Endodermal cell (in vitro differentiated cells): ENCODE measurements at regions not wholly inside any gene's neighbourhood (a gene's known extent, or its start where the extent isn't known, plus 50 kb on each side); places are given as distances from the start of the nearest gene placed in this dataset.

Experiments
- DNase-seq: peaks from one replicate; pipeline ENCODE4 v3.0.0-alpha.2; 2017
- H3K27ac ChIP-seq: 2 replicates; pipeline ENCODE4 v1.5.1; 2013; ENCODE audit warnings: mild to moderate bottlenecking, low read depth, low read length, moderate library complexity
- H3K27me3 ChIP-seq: 2 replicates; pipeline ENCODE4 v1.6.1; 2013; ENCODE audit warnings: mild to moderate bottlenecking, low read length, moderate library complexity; ENCODE audit not compliant: insufficient read depth, control insufficient read depth, poor library complexity, severe bottlenecking
- H3K36me3 ChIP-seq: 2 replicates; pipeline ENCODE4 v1.7.0; 2013; ENCODE audit warnings: mild to moderate bottlenecking, low read length, moderate library complexity; ENCODE audit not compliant: control insufficient read depth, insufficient read depth
- H3K4me1 ChIP-seq: one replicate; pipeline ENCODE4 v1.7.0; 2013; ENCODE audit warnings: low read length; ENCODE audit not compliant: control insufficient read depth, insufficient read depth
- H3K4me3 ChIP-seq: 2 replicates; pipeline ENCODE4 v1.5.1; 2013; ENCODE audit warnings: mild to moderate bottlenecking, low read length, moderate library complexity
- H3K9ac ChIP-seq: 2 replicates; pipeline ENCODE4 v1.6.1; 2013; ENCODE audit warnings: mild to moderate bottlenecking, low read length, moderate library complexity; ENCODE audit not compliant: poor library complexity, severe bottlenecking; ENCODE audit errors: extremely low read depth
- H3K9me3 ChIP-seq: 2 replicates; pipeline ENCODE4 v1.6.1; 2013; ENCODE audit warnings: mild to moderate bottlenecking, low read length, moderate library complexity; ENCODE audit not compliant: control insufficient read depth
- H3K27ac Mint-ChIP-seq: 2 replicates; pipeline ENCODE4 v1.8.0; 2020; ENCODE audit warnings: mixed read lengths
- H3K27me3 Mint-ChIP-seq: 2 replicates; pipeline ENCODE4 v1.8.0; 2021; ENCODE audit warnings: mild to moderate bottlenecking, mixed read lengths; ENCODE audit not compliant: insufficient read depth
- H3K36me3 Mint-ChIP-seq: 2 replicates; pipeline ENCODE4 v1.8.0; 2020; ENCODE audit warnings: low read depth, mixed read lengths
- H3K4me1 Mint-ChIP-seq: 2 replicates; pipeline ENCODE4 v1.8.0; 2020; ENCODE audit warnings: mixed read lengths
- H3K4me3 Mint-ChIP-seq: 2 replicates; pipeline ENCODE4 v1.8.0; 2020; ENCODE audit warnings: mild to moderate bottlenecking, moderate library complexity, mixed read lengths
- H3K9me3 Mint-ChIP-seq: 2 replicates; pipeline ENCODE4 v1.8.0; 2020; ENCODE audit warnings: mild to moderate bottlenecking, mixed read lengths
- WGBS, 2 experiments: methylation state at CpG; one replicate each; pipeline versions ENCODE4 v1.1.5 to v1.1.7; 2013; ENCODE audit warnings: missing lambda C conversion rate in 2 of 2, mixed read lengths in 1 of 2; ENCODE audit not compliant: insufficient coverage in 1 of 2, insufficient read length in 1 of 2; 5-methylcytosine and 5-hydroxymethylcytosine counted together
- TF ChIP-seq, protein P1 (sequence below): fragments of 200-600 bp; sonication (generic); conservative IDR thresholded peaks from 2 replicates; pipeline ENCODE4 v1.5.0; 2021; ENCODE audit warnings: antibody characterized with exemption, mild to moderate bottlenecking

DNA sequence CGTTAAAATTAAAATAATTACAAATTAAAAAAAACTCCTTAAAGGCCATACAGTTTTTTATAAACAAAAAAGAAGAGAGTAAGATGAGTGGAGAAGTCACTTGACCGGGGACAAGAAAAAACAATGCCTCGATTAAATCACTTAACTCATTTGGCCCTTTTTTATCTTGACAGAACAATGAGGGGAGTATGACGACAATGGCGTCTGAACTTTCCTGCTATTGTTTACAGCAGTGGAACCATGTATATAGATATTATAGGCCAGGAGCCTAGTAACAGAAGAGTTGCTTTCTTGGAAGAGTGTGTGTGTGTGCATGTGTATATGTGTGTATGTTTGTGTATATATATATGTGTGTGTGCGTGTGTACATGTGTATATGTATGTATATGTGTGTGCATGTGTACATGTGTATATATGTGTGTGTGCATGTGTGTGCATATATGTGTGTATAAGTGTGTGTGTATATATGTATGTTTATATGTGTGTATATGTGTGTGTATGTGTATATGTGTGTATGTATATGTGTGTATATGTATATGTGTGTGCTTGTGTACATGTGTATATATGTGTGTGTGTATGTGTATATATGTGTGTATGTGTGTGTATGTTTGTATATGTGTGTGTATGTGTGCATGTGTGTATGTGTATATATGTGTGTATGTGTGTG lies 153.4 kb upstream of the FAT1 start:
- whole genome bisulfite sequencing, 2 experiments, result 89 to 98% methylated on average over 5 of the region's 6 CpGs
- no peaks in the 10 kb centered on the region for H3K27me3 Mint-ChIP-seq

DNA sequence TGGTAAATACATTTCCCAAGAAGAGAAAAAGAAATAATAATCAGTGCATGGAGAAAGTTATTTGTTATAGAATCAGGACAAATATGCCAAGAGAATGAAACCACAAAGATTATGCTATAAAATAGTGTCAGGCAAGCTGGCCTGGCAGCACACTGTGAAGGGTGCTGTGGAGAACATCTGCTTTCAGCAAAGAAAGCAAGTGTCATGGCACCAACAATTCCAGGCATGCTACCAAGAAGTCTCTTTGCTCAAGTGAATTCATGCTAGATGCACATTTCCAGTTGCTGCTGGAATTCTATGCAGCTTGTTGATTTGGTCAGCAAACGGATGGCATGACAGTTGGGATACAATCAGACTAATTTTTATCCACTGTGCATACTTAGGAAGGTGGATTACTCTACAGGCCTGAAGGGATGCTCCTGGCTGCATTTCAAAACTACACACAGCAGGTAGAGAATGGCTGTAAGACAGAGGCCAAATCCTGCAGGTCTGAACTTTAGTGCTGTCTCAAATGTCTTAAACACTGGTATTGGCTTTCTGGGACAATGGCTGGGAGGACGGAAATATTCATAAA lies 154.6 kb upstream of the FAT1 start:
- TF ChIP-seq, protein P1, sequence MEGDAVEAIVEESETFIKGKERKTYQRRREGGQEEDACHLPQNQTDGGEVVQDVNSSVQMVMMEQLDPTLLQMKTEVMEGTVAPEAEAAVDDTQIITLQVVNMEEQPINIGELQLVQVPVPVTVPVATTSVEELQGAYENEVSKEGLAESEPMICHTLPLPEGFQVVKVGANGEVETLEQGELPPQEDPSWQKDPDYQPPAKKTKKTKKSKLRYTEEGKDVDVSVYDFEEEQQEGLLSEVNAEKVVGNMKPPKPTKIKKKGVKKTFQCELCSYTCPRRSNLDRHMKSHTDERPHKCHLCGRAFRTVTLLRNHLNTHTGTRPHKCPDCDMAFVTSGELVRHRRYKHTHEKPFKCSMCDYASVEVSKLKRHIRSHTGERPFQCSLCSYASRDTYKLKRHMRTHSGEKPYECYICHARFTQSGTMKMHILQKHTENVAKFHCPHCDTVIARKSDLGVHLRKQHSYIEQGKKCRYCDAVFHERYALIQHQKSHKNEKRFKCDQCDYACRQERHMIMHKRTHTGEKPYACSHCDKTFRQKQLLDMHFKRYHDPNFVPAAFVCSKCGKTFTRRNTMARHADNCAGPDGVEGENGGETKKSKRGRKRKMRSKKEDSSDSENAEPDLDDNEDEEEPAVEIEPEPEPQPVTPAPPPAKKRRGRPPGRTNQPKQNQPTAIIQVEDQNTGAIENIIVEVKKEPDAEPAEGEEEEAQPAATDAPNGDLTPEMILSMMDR, result no peak
- H3K4me1 Mint-ChIP-seq, result peaks cover 5% of the 10 kb centered on the region
- Histone ChIP-seq H3K9ac (no peak overlapping the region), H3K27me3 (no peaks in the 10 kb centered on the region), H3K36me3 (no peaks in the 10 kb centered on the region), H3K27ac (no peak overlapping the region), H3K9me3 (no peaks in the 10 kb centered on the region), H3K4me1 (no peaks in the 10 kb centered on the region), H3K4me3 (no peak overlapping the region)
- 85 to 100% methylated on average over 1 to 2 of the region's 2 CpGs for WGBS, 2 experiments
- H3K27ac Mint-ChIP-seq, result no peak overlapping the region
- no peaks in the 10 kb centered on the region for H3K36me3 Mint-ChIP-seq
- DNase-seq, result no peak
- H3K4me3 Mint-ChIP-seq, result no peak overlapping the region
- peaks cover 8% of the 10 kb centered on the region for H3K9me3 Mint-ChIP-seq
- H3K27me3 Mint-ChIP-seq, result no peaks in the 10 kb centered on the region

More for the DNA sequence above, 153.4 kb upstream of the FAT1 start:
- H3K9ac ChIP-seq, result no peak overlapping the region
- no peak for DNase-seq
- no peak overlapping the region for H3K27ac ChIP-seq
- Mint-ChIP-seq H3K9me3 (peaks cover 16% of the 10 kb centered on the region), H3K4me1 (peaks cover 5% of the 10 kb centered on the region), H3K36me3 (no peaks in the 10 kb centered on the region), H3K27ac (no peak overlapping the region), H3K4me3 (no peak overlapping the region)
- H3K36me3 ChIP-seq, result no peaks in the 10 kb centered on the region
- TF ChIP-seq, protein P1, result no peak
- H3K4me1 ChIP-seq, result no peaks in the 10 kb centered on the region
- no peaks in the 10 kb centered on the region for H3K27me3 ChIP-seq
- H3K4me3 ChIP-seq, result no peak overlapping the region
- H3K9me3 ChIP-seq, result no peaks in the 10 kb centered on the region

DNA sequence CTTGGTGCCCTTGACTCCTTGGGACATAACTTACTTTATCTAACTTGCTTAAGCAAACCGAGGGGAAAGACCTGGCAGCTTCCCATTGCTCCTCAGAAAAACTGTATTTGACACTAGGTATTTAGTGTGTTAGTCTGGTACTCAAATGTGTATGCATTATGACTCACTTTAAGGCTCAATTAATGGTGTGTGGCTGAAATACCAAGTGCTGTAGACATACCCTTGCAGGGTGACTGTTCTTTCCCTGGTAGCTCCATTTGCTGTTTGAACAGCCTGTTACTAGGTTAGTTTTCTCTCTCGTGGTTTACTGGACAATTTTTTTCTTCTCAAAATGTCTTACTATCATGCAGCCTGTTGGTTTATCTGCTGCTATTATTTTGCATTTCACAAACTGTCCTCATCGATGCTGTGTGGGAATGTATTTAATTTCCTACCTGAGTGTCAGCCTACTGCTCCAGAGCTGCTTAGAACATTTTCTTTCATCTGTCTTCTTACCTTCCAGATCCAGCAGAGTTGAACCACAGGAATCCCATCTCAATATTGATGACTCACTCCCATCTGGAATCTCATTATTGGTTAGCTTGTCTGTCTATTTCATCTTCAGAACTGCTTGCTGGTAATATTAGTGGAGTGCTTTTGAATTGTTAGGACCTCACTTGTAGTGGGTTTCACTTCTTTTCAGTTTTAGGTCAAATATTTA lies 158.0 kb upstream of the FAT1 start:
- TF ChIP-seq, protein P1, result no peak
- no peak overlapping the region for H3K9ac ChIP-seq
- H3K4me3 Mint-ChIP-seq, result no peak overlapping the region
- H3K27ac Mint-ChIP-seq, result no peak overlapping the region
- H3K27ac ChIP-seq, result no peak overlapping the region
- H3K27me3 Mint-ChIP-seq, result no peaks in the 10 kb centered on the region
- DNase-seq, result no peak
- H3K36me3 Mint-ChIP-seq, result no peaks in the 10 kb centered on the region
- no peaks in the 10 kb centered on the region for H3K9me3 ChIP-seq
- H3K4me1 ChIP-seq, result no peaks in the 10 kb centered on the region
- H3K36me3 ChIP-seq, result no peaks in the 10 kb centered on the region
- H3K4me1 Mint-ChIP-seq, result peaks cover 5% of the 10 kb centered on the region
- no peaks in the 10 kb centered on the region for H3K27me3 ChIP-seq
- H3K4me3 ChIP-seq, result no peak overlapping the region
- WGBS, 2 experiments, result 88% methylated on average over 2 to 3 of the region's 3 CpGs
- H3K9me3 Mint-ChIP-seq, result peaks cover 4% of the 10 kb centered on the region
